GM18517 (cell line): ENCODE measurements at regions not wholly inside any gene's neighbourhood (a gene's known extent, or its start where the extent isn't known, plus 50 kb on each side); places are given as distances from the start of the nearest gene placed in this dataset.
A peak's percentile ranks its signal among the peaks of the same experiment; 100 is the strongest.
"Not testable (repeated sequence)": the region's sequence is repeated elsewhere in the genome, so short reads cannot be mapped to it uniquely, and the experiment has no call there.

ENCODE experiments used
- ATAC-seq: cut with Tn5 transposase; IDR thresholded peaks from one replicate; pipeline ENCODE4 v1.9.1; 2021; ENCODE audit warnings: mild to moderate bottlenecking, moderate library complexity; ENCODE audit not compliant: unreplicated experiment

DNA sequence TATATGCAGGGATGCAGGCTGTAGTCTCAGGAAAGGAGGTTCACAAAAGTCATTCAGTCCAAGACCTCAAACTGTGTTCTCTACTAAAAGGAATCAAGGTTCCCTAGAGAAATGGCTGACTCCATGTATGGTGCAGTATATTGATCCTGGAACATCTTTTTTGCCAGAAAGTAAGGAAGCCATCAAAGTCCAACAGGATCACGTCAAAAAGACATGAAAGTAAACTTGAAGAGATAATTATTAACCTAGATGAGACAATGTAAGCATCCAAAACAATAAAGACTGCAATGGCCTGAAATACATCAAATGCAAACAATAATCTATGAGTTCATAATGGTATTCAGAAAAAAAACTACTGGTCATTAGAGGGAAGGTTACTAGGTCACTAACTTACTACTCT, 115.6 kb upstream of the FABP2 start:
- not testable (repeated sequence) for ATAC-seq

- ATAC-seq: not testable (repeated sequence)
Observed at GRCh38 chr4:119408561-119409224, 86.8 kb upstream of the FABP2 start.

DNA sequence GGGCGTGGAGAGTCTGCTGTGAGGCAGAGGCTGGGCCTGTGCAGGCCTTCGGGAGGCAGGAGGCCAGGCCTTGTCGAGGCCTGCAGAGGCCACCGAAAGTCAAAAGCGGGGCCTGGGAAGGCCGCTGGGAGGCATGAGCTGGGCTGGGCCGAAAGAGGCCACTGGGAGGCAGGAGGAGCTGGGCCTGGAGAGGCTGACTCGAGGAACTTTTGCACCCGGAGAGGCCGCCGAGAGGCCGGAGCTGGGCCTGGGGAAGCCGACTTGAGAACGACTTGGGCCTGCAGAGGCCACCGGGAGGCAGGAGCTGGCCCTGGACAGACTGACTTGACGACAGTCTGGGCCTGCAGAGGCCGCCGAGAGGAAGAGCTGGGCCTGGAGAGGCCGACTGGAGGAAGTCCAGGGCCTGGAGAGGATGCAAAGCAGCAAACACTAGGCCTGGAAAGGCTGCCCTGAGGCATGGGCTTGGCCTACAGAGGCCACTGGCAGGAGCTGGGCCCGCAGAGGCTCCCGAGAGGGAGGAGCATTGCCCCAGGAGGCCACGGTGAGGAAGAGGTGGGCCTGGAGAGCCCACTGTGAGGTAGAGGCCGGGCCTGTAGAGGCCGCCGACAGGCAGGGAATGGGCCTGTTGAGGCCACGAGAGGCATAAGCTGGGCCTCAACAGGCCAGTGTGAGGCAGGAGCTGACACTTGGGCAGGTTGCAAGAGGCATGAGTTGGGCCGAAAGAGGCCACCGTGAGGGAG, 85.0 kb upstream of the FABP2 start:
- ATAC-seq: not testable (repeated sequence)

GRCh38 chr4:119406041-119406440, 84.1 kb upstream of the FABP2 start:
- not testable (repeated sequence) for ATAC-seq

DNA sequence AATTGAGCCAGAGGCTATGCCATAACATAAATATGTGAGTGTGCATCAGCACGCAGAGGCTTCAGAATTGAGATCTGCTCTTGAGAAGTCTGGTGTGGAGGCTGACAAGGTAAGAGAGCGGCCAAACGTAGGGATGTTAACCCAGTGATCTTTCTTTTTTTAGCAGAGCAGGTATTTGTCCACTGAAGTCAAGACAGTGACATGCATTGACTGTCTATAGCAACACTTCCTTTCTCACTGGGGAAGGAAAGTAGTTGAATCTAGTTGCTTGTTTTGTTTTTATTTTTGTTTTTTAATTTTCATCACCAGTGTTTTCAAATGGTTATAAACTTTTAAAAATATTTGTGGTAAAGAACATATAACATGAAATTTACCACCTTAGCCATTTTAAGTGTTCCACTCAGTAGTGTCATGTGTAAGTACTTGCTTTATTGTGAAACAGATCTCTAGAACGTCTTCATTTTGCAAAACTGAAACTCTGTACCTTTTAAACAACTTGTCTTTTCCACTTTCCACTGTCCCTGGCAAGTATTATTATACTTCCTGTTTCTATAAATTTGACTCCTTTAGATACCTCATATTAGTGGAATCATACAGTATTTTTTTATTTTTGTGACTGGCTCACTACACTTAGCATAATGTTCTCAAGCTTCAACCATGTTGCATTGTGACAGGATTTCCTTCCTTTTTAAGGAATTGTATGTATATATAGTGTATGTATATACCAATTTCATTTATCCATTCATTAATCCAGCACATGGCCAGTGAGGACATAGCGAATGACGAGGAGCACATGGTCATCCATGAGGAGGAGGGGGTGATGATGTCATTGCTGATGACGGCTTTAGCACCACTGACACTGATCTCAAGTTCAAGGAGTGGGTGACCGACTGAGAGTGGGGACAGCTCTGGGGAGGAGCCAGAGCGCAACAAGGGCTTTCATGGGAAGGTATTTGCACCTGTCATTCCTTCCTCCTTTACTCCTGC, 80.7 kb upstream of the FABP2 start:
- ATAC-seq: peak; percentile 82

DNA sequence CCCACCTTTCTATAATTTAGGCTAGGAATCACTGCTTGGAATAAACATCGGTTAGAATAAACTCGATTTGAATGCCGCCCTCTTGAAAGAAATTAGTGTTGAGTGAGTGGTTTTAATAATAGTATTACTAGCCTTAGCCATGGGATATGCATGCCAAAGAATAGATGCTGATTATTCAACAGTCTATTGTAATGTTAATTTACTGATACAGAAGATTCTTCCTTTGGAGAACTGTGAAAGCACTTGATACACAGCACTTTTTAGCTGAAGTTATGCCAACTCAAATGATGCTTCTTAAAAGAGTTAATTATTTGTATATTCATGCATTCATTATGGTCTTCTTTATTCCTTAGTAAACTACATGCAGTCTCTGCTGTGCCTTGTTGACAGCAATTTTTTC, 73.8 kb upstream of the FABP2 start:
- not testable (repeated sequence) for ATAC-seq

DNA sequence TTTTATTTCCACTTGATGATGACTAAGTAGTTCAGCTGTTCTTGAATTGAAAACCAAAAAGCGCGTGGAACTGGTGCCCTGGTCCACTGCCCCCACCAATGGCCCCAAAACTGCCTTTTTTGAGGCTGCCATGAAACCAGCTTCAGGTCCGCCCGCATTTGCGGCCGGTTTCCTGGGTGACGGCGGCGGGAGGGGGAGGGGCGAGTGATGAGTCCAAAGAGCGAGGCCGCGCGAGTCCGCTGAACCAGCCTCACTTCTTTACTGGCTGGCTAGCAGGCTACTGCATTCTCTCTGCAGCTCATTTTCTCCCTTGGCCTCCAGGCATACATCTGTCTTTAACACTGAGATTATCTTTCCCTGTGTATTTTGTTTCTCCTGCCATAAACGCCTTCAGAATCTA, 72.9 kb upstream of the FABP2 start:
- no peak for ATAC-seq

DNA sequence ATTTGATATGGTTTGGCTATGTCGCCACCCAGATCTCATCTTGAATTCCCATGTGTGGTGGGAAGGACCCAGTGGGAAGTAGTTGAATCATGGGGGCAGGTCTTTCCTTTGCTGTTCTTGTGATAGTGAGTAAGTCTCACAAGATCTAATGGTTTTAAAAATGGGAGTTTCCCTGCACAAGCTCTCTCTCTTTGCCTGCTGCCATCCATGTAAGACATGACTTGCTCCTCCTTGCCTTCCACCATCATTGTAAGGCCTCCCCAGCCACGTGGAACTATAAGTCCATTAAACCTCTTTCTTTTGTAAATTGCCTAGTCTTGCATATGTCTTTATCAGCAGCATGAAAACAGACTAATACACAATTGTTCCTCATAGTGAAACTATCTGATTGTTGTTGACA, 66.9 kb upstream of the FABP2 start:
- ATAC-seq: not testable (repeated sequence)

- not testable (repeated sequence) for ATAC-seq
Observed at GRCh38 chr4:119374616-119375015, 52.7 kb upstream of the FABP2 start.

- ATAC-seq: not testable (repeated sequence)
Observed at GRCh38 chr4:119372316-119373062, 50.6 kb upstream of the FABP2 start.
